ENCODE measurements at regions not wholly inside any gene's neighbourhood (a gene's known extent, or its start where the extent isn't known, plus 50 kb on each side); places are given as distances from the start of the nearest gene placed in this dataset.
"Not testable (repeated sequence)": the region's sequence is repeated elsewhere in the genome, so short reads cannot be mapped to it uniquely, and the experiment has no call there.

- no peak for DNase-seq (ENCODE audit: extremely low read depth in 1 of 11, low read depth in 9 of 11, low spot score in 4 of 11)
Observed at GRCh38 chr2:150817422-150817821, 330.0 kb upstream of the RND3 start.

- DNase-seq (ENCODE audit: extremely low read depth in 1 of 11, low read depth in 9 of 11, low spot score in 4 of 11) = no peak
Observed at GRCh38 chr2:150812664-150813367, 325.3 kb upstream of the RND3 start.

- DNase-seq (ENCODE audit: extremely low read depth in 1 of 11, low read depth in 9 of 11, low spot score in 4 of 11) = no peak
Observed at GRCh38 chr2:150812066-150812465, 324.6 kb upstream of the RND3 start.

- DNase-seq (ENCODE audit: extremely low read depth in 1 of 11, low read depth in 9 of 11, low spot score in 4 of 11) = no peak
Observed at GRCh38 chr2:150811259-150811855, 323.9 kb upstream of the RND3 start.

GRCh38 chr2:150809103-150809502 lies 321.6 kb upstream of the RND3 start:
- no peak for DNase-seq (ENCODE audit: extremely low read depth in 1 of 11, low read depth in 9 of 11, low spot score in 4 of 11)

DNA sequence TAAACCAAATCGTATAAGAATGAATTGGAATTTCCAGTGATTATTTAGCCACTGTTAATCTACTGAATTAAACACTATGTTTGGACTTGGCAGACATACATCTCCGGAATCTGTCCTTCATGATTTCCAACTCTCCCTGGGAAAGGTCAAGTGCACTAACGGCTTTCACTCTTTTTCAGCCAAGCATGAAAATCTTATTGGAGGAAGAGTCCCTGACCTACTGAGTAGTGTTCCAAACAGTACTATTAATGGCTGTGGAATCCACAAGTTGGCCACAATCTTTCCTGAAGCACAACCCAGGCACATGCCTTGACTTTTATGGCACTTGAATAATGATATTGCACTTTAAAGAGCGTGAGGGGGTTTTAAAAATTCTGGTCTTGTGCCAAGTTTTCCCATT lies 318.9 kb upstream of the RND3 start:
- peak in 3 of 11 donors; percentile 3 to 27 (median 12) for DNase-seq (ENCODE audit: extremely low read depth in 1 of 11, low read depth in 9 of 11, low spot score in 4 of 11)

DNA sequence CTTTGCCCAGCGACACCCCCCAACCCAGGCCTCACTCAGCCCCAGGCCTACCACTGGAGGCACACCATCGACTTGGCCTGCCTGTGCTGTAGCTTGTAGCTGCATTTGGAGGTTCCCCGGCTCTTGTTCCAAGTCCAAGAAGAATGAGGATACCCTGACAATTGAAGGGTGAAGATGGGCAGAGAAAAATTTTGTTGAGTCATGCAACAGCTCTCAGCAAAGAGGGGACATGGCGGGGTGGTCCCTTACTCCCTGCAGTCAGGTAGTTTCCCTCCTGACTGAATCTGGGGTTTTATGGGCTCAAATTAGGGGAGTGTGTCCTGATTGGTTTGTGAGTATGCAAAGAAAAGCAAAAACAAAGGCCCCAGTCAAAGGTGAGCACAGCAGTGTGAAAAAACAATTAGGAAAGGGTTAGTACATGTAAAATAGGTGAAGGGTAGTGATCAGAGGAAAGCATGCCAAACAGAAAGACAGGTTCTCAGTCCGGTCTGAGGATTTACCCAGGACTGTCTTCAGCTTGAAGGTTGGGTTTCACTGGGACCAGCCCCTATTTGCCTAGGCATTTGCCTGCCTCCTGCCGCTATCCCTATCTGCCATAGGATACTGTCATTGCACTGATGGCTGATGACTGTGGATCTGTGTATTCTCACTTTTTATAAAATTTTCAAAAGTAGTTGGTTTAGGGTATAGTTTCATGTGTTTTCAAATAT lies 316.4 kb upstream of the RND3 start:
- DNase-seq (ENCODE audit: extremely low read depth in 1 of 11, low read depth in 9 of 11, low spot score in 4 of 11) = no peak

GRCh38 chr2:150802635-150803034 lies 315.2 kb upstream of the RND3 start:
- no peak for DNase-seq (ENCODE audit: extremely low read depth in 1 of 11, low read depth in 9 of 11, low spot score in 4 of 11)

DNA sequence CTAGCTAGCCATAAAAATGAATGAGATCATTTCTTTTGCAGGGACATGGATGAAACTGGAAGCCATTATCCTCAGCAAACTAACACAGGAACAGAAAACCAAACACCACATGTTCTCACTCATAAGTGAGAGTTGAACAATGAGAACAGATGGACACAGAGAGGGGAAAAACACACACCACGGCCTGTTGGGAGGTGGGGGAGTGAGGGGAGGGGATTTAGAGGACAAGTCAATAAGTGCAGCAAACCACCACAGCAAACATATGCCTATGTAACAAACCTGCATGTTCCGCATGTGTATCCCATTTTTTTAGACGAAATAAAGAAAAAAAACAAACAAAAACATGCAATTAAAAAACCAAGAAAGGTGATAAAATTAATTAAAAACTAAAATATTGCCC lies 308.8 kb upstream of the RND3 start:
- not testable (repeated sequence) for DNase-seq (ENCODE audit: extremely low read depth in 1 of 11, low read depth in 9 of 11, low spot score in 4 of 11)

DNA sequence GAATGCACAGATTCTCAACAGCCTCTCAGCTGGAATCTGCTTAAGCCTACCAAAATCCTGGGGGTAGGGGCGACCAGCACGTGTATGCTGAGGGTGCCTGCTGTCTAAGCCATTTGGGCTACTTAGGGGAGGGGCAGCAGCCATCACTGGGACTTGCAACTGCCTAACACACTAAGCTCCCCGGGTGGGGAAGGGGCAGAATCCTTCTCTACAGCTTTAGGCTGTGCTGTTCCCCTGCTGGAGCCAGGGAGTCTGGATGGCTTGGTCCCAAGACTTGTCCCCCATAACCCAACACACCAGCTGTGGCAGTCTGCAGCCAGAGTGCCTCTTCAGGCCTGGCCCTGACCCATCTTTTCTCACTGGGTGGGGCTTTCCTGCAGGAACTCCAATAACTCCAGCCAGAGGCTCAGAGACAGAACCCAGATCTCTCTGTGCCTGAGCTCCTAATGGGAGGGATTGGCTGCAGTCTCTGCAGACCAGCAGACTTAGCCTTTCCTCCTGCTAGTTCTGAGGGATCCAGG lies 305.4 kb upstream of the RND3 start:
- DNase-seq (ENCODE audit: extremely low read depth in 1 of 11, low read depth in 9 of 11, low spot score in 4 of 11) = no peak

GRCh38 chr2:150791567-150791966 lies 304.1 kb upstream of the RND3 start:
- no peak for DNase-seq (ENCODE audit: extremely low read depth in 1 of 11, low read depth in 9 of 11, low spot score in 4 of 11)

DNA sequence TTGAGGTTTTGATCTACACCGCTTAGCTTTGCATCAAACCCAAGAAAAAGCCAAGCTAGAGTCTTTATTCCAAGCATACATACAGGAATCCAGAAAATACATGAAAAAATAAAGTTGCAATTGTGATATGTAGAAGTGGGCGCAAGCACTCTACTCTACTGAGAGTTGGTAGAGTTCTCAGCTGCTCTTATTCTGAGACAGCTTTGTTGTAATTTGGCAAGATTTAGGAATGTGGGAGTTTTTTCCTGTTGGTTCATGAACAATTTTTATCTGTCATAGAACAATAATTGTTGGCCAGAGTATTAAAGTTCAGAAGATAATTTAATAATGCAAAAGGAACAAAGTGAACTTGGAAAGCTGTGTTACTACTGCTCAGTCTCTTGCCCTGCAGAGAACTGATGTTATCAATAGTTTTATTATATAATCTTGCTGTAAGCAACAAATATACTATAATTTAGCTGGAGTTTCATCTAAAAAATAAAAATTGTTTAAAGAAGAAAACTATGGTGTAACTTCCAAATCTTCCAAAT lies 302.0 kb upstream of the RND3 start:
- no peak for DNase-seq (ENCODE audit: extremely low read depth in 1 of 11, low read depth in 9 of 11, low spot score in 4 of 11)

- no peak for DNase-seq (ENCODE audit: extremely low read depth in 1 of 11, low read depth in 9 of 11, low spot score in 4 of 11)
Observed at GRCh38 chr2:150788426-150789140, 301.1 kb upstream of the RND3 start.

DNA sequence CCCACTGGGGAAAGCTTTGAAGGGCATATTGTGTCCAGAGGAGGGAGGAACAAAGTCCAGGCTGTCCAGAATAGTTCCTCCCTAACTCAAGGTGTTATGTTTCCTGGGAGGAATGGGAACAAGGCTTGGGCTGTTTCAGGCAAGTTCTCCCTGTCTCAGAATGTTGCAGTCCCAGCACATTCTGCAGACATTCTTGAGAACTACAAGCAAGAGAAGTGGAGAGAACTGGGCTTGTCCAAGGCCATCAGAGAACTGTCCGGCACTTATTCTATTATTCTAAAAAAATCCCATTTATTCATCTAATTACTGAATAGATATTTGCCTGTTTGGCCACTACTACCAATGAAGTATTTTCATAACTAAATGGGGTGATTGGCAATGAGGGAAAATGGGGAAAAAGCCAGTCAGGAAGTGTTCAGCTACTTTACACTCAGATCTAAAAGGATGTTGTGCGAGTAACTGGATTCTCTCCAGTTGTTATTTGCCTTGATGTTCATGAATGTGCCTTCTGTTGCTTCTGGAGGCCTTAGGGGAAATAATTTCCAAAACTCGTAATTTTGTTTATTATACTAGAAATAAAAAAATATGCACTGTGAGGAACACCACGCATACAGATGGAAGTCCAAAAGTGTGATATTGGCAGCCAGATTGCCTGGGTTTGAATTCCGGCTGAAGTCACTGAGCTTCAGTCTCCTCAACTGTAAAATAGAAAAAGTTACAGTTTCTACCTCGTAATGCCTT lies 300.1 kb upstream of the RND3 start:
- no peak for DNase-seq (ENCODE audit: extremely low read depth in 1 of 11, low read depth in 9 of 11, low spot score in 4 of 11)

DNA sequence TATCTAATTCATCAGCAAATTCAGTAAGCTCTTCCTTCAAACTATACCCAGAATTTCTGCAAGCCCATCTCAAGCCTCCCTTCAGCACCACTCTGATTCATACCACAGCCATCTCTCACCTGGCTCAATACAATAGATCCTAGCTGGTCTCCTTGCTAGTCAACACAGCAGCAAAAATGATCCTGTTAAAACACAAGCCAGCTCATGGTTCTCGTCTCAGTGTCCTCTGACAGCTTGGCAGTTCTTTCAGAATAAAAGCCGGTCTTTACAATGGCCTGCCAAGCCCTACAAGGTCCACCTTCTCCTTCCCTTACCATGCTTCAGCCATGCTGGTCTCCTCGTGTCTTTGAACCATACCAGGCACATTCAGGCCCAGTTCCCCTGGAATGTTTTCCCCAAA lies 296.9 kb upstream of the RND3 start:
- DNase-seq (ENCODE audit: extremely low read depth in 1 of 11, low read depth in 9 of 11, low spot score in 4 of 11) = no peak

DNA sequence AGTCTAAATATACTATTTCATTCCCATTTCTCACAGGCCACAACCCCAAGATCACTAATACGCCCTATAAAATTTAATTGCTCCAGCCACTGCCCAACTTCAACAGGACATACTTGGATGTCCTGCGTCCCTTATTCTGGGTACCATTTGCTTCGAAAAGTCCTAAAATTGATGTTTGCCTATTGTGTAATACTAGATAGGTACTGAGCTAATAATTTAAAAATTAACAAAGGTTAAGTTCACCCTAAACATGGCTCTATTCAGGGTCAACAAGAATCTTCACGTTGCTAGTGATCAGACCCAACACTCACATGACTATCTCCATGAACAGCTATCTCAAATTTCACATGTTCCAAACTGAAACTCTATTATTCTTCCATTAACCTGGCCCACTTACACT lies 296.4 kb upstream of the RND3 start:
- no peak for DNase-seq (ENCODE audit: extremely low read depth in 1 of 11, low read depth in 9 of 11, low spot score in 4 of 11)

DNA sequence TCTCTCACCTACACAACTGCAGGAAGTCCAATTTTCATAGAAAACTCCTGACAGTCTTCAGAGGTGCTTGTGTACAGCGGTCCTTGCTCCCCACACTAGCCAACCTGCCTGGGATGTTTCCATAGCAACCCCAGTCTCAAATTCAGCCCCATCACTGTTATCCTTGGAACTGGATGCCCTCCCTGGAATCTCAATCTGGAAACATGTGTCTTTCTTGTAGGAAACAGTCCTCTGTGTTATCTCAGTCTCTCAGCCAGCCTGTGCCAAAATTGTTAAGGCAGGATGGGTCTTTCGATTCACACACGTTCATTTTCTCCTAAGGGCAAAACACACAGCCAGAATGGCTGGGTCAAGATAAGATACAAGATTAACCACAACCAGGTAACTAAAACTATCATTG lies 295.5 kb upstream of the RND3 start:
- no peak for DNase-seq (ENCODE audit: extremely low read depth in 1 of 11, low read depth in 9 of 11, low spot score in 4 of 11)

- DNase-seq (ENCODE audit: extremely low read depth in 1 of 11, low read depth in 9 of 11, low spot score in 4 of 11) = no peak
Observed at GRCh38 chr2:150782613-150783012, 295.1 kb upstream of the RND3 start.

- DNase-seq (ENCODE audit: extremely low read depth in 1 of 11, low read depth in 9 of 11, low spot score in 4 of 11) = no peak
Observed at GRCh38 chr2:150781142-150781541, 293.7 kb upstream of the RND3 start.

Measured in renal cortex interstitium (tissue), 11 donors.